H7 (cell line): ENCODE measurements at regions not wholly inside any gene's neighbourhood (a gene's known extent, or its start where the extent isn't known, plus 50 kb on each side); places are given as distances from the start of the nearest gene placed in this dataset.

Source experiments
- DNase-seq: peaks from one replicate; pipeline ENCODE4 v3.0.0; 2012
- H3K27me3 ChIP-seq: 2 replicates; pipeline ENCODE4 v1.6.0; 2011; ENCODE audit warnings: mild to moderate bottlenecking, low read length; ENCODE audit not compliant: control insufficient read depth, insufficient read depth
- H3K36me3 ChIP-seq: replicated peaks from 2 replicates; pipeline ENCODE4 v1.5.1; 2011; ENCODE audit warnings: low read length; ENCODE audit not compliant: control insufficient read depth, insufficient read depth
- H3K4me3 ChIP-seq: 2 replicates; pipeline ENCODE4 v1.5.1; 2011; ENCODE audit warnings: low read depth, mild to moderate bottlenecking, control low read depth, low read length, moderate library complexity; ENCODE audit not compliant: insufficient read depth

DNA sequence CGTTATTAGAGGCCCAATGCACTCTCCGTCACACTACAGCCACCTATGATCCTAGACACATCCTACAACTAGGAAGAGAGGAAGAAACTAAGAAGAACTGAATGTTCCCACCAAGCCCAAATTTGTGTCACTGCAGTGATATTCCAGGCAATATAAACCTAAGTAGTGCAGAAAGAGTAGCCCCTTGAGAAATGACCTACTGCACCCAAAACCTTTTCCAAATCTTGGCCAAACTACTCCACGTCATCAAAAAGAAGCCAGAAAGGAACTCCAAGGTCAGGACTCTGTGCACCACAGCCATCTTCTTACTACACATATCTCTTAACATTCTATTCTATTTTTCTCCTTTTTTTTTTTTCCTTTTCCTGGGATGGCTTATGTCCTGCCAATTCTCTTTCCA is 60.2 kb downstream of the ADAMTS1 start:
- H3K4me3 ChIP-seq, result no peak overlapping the region
- H3K27me3 ChIP-seq, result no peaks in the 10 kb centered on the region; the same call in 1 of the 2 replicates
- DNase-seq, result no peak
- H3K36me3 ChIP-seq, result no peaks in the 10 kb centered on the region

DNA sequence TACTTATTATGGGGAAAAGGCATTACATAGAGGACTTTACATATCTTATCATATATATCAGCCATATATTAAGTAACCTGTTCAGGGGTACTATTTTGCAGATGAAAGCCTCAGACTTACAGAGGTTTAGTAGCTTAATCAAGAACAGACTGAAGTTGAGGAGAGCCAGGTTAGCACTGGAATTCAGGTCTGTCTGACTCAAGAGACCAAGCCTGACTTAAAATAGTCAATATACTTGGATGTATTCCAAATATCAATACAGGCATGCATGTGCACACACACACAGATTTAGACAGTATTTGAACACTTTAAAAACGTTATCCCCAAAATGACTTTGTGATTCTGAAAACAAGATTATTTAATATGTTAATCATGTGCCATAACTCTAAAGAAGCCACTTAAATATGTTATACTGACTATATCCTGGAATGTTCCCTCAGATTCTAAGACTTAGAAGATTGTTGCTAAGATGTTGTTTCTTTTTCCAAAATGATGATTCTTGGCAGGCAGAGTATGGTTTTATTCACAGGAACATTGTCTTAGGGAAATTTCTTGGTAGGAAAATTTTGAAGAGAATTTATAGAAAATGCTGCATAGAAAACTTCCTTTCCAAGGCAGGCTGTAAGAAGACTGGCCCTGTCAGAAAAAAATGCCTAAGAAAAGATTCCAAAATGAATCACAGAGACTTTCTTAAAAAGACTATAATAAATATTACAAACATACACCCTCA is 61.6 kb downstream of the ADAMTS1 start:
- Histone ChIP-seq H3K27me3 (no peaks in the 10 kb centered on the region; the same call in 1 of the 2 replicates), H3K36me3 (no peaks in the 10 kb centered on the region), H3K4me3 (no peak overlapping the region)
- DNase-seq, result no peak

DNA sequence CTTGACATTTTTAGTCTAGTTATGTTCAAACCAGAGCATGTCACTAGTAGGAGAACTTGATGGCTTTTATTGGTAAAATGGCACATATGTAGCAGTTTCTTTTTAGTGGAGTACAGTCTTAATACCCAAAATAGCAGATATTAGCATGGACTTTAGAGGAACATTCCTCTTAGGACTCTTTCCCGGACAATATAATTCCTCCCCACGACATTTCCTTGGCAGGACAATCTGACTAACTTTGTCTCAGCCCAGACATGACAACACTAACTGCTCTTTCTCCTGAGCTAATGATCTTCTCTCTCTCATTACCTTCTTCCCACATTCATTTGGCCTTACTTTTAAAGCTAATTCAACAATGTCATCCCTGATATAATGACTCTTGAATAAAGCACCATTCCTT is 62.5 kb downstream of the ADAMTS1 start:
- Histone ChIP-seq H3K27me3 (no peaks in the 10 kb centered on the region; the same call in 1 of the 2 replicates), H3K4me3 (no peak overlapping the region), H3K36me3 (no peaks in the 10 kb centered on the region)
- DNase-seq, result no peak

DNA sequence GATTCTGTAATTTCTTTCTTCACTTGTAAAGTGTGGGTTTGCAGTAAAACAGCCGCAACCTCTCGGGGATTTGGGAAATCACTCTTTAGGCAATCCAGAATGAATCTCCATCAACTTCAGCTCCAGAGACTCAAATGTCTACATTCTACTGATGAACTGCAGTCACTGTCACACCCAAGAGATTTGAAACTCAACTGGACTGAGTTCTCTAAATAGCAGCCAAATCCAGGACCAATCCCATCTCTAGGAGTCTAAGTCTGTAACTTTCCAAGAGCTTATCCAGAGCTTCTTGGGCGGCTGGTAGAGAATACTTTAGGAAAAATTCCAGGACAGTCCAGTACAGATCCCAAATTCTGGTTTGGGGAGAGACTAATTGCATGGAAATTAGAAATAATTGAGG is 62.9 kb downstream of the ADAMTS1 start:
- no peaks in the 10 kb centered on the region for H3K36me3 ChIP-seq
- H3K4me3 ChIP-seq, result no peak overlapping the region
- DNase-seq, result no peak
- no peaks in the 10 kb centered on the region; the same call in 1 of the 2 replicates for H3K27me3 ChIP-seq

DNA sequence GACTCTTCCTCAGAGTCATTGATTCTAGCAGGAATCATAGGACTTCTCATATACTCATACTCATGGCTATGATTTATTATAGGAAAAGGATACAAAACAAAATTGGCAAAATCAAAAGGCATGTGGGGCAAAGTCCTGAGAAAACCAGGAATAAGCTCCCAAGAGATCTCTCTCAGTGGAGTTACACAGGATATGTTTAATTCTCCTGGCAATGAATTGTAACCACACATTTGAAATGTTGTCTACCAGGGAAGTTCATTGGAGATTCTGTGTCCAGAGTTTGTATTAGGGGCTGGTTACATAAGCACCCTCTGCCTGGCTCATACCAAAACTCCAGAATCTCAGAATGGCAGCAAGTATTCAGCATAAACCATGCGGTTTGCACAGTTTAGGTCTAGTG is 63.9 kb downstream of the ADAMTS1 start:
- H3K36me3 ChIP-seq, result no peaks in the 10 kb centered on the region
- no peaks in the 10 kb centered on the region; the same call in 1 of the 2 replicates for H3K27me3 ChIP-seq
- DNase-seq, result no peak
- no peak overlapping the region for H3K4me3 ChIP-seq

DNA sequence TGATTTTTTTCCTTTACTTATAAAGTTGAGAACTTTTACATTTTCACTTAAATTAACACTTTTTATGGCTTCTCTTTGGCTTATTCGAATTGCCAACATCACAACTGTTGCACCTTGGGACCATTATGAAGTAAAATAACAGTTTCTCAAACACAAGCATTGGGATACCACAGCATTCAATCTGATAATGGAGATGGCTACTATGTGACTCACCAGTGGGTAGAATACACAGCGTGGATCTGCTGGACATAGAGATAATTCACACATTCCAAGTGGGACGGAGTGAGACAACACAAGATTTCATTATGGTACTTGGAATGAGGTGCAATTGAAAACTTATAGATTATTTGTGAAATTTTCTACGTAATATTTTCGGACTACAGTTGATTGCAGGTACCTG is 68.0 kb downstream of the ADAMTS1 start:
- H3K27me3 ChIP-seq, result no peaks in the 10 kb centered on the region
- no peak for DNase-seq
- no peaks in the 10 kb centered on the region for H3K36me3 ChIP-seq
- H3K4me3 ChIP-seq, result no peak overlapping the region

DNA sequence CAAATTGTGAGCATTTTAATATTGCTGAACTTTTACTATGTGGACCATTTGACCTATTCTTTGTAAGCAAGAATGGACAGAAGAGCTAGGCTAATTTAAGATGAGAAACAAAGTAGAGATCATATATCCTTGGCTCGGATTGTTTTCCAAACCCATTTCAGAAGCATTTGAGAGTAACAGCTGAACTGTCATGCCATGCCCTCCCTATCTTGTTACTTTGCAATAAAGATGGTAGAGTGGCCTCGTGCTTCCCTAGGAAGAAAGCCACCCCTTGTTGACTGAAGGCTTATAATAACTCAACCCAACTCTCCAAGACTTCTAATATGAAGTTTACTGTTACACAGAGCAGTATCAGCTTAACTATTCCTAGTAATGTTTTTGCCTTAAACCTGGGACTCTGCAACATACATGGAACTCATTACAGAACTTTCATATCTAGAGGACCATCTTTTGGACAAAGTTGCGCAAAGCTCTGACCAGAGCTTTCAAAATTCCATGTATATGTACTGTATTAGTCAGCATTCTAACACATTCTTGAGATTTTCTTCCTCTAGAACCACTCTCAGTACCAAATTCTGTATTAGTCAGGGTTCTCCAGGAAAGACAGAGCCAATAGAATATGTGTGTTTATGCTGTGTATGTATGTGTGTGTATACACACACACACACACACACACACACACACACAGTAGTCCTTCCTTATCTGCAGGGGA is 68.7 kb downstream of the ADAMTS1 start:
- no peaks in the 10 kb centered on the region for H3K27me3 ChIP-seq
- no peaks in the 10 kb centered on the region for H3K36me3 ChIP-seq
- no peak for DNase-seq
- H3K4me3 ChIP-seq, result no peak overlapping the region

DNA sequence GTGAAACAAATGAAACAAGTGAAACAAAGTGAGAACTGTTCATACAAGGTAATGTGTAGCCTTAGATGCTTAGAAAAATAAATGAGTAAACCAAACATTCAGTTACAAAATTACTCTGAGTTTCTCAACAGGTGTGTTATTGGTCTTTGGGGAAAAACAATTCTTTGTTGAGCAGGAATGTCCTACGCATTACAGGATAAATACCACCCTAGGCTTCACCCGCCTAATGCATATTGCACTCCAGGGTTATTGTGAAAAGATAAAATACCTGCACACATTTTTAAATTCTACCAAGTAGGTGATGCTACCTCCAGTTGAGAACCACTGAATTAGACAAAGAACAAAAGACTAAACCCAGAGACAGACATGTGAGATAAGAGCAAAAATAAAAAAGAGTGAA is 72.2 kb downstream of the ADAMTS1 start:
- Histone ChIP-seq H3K36me3 (no peaks in the 10 kb centered on the region), H3K4me3 (no peak overlapping the region), H3K27me3 (no peaks in the 10 kb centered on the region)
- DNase-seq, result no peak

DNA sequence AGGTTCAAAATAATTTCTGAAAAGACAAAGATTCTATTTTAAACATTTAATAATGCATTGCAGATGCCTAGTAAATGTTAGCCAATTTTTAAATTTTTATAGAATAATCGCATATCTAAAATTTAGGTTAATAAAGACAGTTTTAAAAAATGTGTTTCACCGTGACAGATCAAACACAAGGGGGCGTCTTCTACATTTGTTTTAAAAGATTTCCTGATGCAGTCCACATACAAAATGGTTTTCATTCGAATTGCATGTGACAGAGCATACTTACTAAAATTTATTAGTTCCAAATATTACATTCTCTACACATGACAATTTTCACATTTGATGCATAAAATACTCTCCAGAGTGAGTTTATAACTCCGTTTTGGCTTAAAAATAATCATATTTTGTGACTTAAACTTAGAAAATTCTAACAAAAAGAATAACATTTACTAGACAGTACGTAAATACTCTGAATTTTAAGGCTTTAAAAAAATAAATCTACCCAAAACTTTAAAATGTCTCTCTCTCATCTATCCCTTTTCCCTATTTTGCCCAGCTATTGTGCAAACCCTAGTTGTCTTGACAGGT is 75.5 kb downstream of the ADAMTS1 start:
- peak; percentile 19 for DNase-seq
- Histone ChIP-seq H3K4me3 (no peak overlapping the region), H3K27me3 (no peaks in the 10 kb centered on the region), H3K36me3 (no peaks in the 10 kb centered on the region)

DNA sequence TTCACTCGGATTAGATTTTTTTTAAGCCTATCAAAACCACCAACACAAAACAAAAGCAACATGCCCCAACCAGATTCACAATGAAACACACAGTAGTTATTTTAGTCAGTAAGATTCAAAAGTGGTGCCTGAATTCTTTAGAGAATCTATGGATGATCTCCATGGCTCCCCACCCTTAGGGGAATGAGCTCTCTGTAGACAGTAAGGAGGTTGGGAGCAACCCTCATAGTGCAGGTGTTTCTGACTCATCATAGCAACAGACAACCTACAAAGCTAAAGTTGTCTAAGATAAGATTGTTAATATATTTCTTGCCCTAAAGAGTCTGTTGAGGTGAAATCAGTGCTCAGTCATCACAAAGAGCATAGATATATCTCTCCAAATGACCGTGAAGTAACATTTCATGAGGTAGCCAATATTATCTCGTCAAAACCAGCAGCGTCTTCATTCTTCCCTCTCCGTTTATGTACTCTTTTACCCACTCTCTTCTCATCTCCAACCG is 78.3 kb downstream of the ADAMTS1 start:
- Histone ChIP-seq H3K27me3 (no peaks in the 10 kb centered on the region), H3K36me3 (no peaks in the 10 kb centered on the region), H3K4me3 (no peak overlapping the region)
- DNase-seq, result no peak

DNA sequence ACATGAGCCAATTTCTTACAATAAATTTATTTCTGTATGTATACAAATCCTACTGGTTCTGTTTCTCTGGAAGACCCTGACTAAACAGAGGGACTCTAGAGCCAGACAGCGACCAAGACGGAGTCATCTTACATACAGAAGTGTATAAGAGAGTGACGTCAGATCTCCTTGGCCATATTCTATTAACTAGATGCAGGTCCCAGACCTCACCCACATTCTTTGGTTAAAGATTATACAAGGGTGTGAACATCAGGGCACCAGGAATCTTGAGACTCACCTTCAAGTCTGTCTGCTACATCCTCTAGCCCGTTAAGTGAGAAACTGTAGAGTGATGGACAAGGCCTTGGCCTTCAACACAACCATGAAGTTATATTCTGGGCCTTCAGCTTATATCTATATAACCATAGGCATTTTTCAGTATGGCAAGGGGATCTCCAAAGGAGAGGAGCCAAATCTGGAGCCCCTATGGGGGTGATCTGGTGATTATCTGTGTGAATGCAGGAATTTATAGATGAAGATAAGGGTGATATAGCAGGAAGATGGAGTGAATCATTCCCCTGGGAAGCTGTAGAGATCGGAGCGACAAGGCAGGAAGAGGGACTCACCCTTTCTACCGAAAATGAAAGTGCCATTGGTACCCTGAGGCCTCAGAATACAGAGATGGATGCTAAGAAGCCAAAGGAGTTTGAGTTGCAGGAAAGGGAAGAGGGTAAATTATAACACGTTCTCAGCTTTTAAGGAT is 83.9 kb downstream of the ADAMTS1 start:
- H3K27me3 ChIP-seq, result no peaks in the 10 kb centered on the region
- H3K4me3 ChIP-seq, result no peak overlapping the region
- DNase-seq, result no peak
- H3K36me3 ChIP-seq, result no peaks in the 10 kb centered on the region

DNA sequence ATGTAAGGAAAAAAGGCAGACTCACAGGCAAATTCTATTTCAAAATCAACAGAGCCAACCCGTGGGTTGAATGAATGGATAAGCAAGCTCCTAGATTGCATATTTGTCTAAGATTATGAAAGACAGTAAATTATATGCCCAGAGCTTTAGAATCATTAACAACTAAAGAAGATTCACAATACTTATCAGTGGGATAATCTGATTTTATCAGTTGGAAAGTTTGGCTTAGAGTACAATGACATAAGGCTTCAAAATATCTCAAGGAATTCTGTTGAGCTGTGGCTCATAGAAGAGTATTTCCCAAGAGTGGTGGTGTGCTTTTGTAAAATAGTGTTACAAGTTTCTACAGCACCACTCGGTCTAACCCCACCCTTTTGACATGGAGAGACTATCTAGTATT is 85.5 kb downstream of the ADAMTS1 start:
- no peaks in the 10 kb centered on the region for H3K36me3 ChIP-seq
- H3K4me3 ChIP-seq, result no peak overlapping the region
- H3K27me3 ChIP-seq, result no peaks in the 10 kb centered on the region
- DNase-seq, result no peak

DNA sequence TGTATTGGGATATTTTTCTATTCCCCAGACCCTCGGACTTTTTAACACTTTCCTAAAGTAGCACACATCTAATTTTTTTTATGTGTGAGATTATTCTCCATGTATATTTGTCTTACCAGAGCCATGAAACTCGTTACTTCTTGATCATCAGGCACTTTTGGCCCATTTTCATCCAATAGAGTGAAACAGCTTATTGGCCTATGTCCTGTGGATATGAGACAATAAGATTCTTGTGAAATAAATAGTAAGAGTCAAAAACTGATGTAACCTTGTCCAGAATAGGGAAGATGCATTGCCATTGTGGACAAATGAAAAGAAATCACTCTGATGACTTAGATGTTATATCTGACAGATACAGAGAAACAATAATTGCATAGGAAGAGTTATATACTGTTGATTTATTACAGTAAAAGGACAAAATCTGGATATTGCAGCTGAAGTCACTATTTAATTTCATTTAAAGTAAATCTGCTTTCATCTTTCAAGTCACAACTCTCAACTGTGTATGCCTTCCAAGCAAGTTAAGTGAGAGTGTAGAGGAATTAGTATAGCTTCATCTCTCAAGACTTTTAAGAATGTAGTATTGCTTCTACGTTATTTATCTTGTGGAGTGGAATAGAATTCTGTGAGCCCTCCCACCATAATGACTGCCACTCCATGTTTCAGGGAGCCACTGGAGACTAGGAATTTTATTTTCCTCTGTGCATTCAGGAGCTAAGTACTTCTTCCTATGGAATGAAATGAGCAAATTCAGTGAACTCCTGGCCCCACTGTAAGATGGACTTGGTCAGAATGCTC is 86.9 kb downstream of the ADAMTS1 start:
- no peak overlapping the region for H3K4me3 ChIP-seq
- H3K27me3 ChIP-seq, result no peaks in the 10 kb centered on the region
- no peak for DNase-seq
- no peaks in the 10 kb centered on the region for H3K36me3 ChIP-seq
